Gastrocnemius medialis (tissue), 4 donors: ENCODE measurements at regions not wholly inside any gene's neighbourhood (a gene's known extent, or its start where the extent isn't known, plus 50 kb on each side); places are given as distances from the start of the nearest gene placed in this dataset.

Experiments
- POLR2A ChIP-seq, 2 donors: fragments of 450-650 bp; IDR thresholded peaks; one replicate each; pipeline ENCODE4 v1.6.1; 2017; ENCODE audit warnings: antibody characterized with exemption in 2 of 2, mild to moderate bottlenecking in 2 of 2, moderate library complexity in 2 of 2
- TF ChIP-seq, protein P1 (sequence below), 5 experiments: fragments of 450-650 bp in 3 of 5; fragments of 200-600 bp in 2 of 5; sonication (generic) in 2 of 5; IDR thresholded peaks in 4 of 5; conservative IDR thresholded peaks in 1 of 5; 1 replicate in 4 of 5; 2 replicates in 1 of 5; pipeline ENCODE4 v1.5.1; 2016 to 2019; ENCODE audit warnings: antibody characterized with exemption in 5 of 5, mild to moderate bottlenecking in 3 of 5, moderate library complexity in 3 of 5

DNA sequence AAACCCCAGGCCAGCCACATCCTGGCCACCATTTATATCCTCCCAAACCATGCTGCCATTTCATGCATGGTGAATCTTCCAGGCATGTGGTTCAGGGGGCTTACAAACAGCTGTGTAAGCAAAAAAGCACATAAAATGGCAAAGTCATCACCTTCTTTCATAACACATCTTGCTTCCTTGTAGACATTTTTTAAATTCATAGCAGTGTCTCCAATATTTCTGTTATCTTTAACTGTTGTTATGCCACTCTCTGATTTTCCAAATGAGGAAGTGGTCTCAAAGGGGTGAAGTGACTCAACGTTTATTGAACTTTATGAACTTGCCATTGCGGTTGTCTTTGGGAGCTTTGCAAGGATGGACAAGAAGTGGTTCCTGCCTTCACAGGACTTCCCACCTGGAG is 264.4 kb downstream of the MEX3B start:
- TF ChIP-seq, protein P1, sequence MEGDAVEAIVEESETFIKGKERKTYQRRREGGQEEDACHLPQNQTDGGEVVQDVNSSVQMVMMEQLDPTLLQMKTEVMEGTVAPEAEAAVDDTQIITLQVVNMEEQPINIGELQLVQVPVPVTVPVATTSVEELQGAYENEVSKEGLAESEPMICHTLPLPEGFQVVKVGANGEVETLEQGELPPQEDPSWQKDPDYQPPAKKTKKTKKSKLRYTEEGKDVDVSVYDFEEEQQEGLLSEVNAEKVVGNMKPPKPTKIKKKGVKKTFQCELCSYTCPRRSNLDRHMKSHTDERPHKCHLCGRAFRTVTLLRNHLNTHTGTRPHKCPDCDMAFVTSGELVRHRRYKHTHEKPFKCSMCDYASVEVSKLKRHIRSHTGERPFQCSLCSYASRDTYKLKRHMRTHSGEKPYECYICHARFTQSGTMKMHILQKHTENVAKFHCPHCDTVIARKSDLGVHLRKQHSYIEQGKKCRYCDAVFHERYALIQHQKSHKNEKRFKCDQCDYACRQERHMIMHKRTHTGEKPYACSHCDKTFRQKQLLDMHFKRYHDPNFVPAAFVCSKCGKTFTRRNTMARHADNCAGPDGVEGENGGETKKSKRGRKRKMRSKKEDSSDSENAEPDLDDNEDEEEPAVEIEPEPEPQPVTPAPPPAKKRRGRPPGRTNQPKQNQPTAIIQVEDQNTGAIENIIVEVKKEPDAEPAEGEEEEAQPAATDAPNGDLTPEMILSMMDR (IDR thresholded peaks at IDR 0.05 in 4 of 5, conservative IDR thresholded peaks at IDR 0.05 in 1 of 5), result no peak
- no peak for TF ChIP-seq POLR2A (IDR thresholded peaks at IDR 0.05)
